Thymus (tissue), 11 donors: ENCODE measurements at regions not wholly inside any gene's neighbourhood (a gene's known extent, or its start where the extent isn't known, plus 50 kb on each side); places are given as distances from the start of the nearest gene placed in this dataset.

ENCODE experiments used
- DNase-seq, 9 donors: peaks; one replicate each; pipeline ENCODE4 v3.0.0-alpha.2; 2013; ENCODE audit warnings: low spot score in 9 of 9, low read depth in 6 of 9, missing footprints in 1 of 9
- H3K27ac ChIP-seq, 2 donors: one replicate each; pipeline ENCODE4 v1.5.1; 2013; ENCODE audit warnings: control low read depth in 1 of 2, low read depth in 1 of 2, low read length in 1 of 2, mild to moderate bottlenecking in 1 of 2, moderate library complexity in 1 of 2
- H3K27me3 ChIP-seq, 2 donors: one replicate each; pipeline ENCODE4 v1.5.1; 2013; ENCODE audit warnings: low read length in 1 of 2; ENCODE audit not compliant: control insufficient read depth in 2 of 2, insufficient read depth in 1 of 2
- H3K36me3 ChIP-seq, 2 donors: one replicate each; pipeline ENCODE4 v1.5.1; 2013; ENCODE audit warnings: low read length in 1 of 2, mild to moderate bottlenecking in 1 of 2, moderate library complexity in 1 of 2; ENCODE audit not compliant: control insufficient read depth in 2 of 2, insufficient read depth in 2 of 2
- H3K4me1 ChIP-seq, 2 donors: one replicate each; pipeline ENCODE4 v1.5.1; 2013; ENCODE audit warnings: low read length in 2 of 2; ENCODE audit not compliant: control insufficient read depth in 2 of 2, insufficient read depth in 2 of 2
- H3K4me3 ChIP-seq, 2 donors: one replicate each; pipeline ENCODE4 v1.5.1; 2013; ENCODE audit warnings: low read length in 2 of 2, control low read depth in 1 of 2, mild to moderate bottlenecking in 1 of 2
- H3K9me3 ChIP-seq, 2 donors: one replicate each; pipeline ENCODE4 v1.5.1; 2013; ENCODE audit warnings: low read length in 1 of 2, mild to moderate bottlenecking in 1 of 2; ENCODE audit not compliant: control insufficient read depth in 2 of 2, insufficient read depth in 1 of 2
- whole genome bisulfite sequencing: extraction: QIAGEN DNeasy Blood & Tissue Kit; methylation state at CpG from one replicate; pipeline ENCODE4 v1.1.7; 2013; 5-methylcytosine and 5-hydroxymethylcytosine counted together
- donor health status: healthy.

DNA sequence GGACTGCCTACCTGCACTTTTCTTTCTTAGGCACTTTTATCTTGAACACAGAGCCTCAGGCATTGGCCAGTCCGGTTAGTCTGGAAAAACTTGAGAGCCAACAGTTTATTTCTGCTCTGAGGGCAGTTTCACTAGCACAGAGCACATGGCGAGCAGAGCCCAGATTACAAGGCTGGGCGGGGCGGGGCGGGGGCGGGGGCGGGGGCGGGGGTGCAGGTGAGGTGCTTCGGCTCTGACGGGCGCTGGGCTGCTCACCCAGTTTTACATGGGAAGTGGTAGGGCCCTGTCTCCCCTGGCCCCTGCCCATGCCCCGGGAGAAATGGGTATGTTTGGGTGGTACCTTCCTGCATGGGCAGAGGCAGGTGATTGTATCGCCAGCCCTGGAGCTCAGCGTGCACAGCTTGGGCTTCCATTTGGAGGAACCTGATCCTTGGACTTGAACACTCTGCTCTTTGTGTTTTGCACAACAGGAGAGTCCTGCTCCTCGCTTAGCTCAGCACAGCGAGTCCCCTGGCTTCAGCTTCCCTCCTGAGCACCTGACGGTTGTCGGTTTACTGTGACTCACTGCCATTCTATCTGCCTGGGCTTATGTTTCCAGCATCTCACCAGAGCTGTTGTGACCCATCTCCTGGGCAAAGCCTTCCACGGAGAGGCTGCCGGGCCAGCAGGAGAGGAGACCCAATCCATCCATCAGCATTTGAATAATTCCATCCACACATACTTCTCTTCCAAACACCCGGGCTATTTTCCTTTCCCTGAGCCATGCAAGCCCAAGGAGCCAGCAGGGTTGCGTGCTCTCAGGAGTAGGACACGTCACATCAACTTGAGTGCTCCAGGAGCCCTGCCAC lies 108.5 kb downstream of the ARF6 start:
- no peaks in the 10 kb centered on the region for H3K27me3 ChIP-seq
- H3K4me1 ChIP-seq: peaks cover 41 to 54% of the 10 kb centered on the region in 2 donors
- peak overlapping the region; percentile 88 to 97 for H3K27ac ChIP-seq
- peak overlapping the region in 1 of 2 donors; percentile 4 for H3K4me3 ChIP-seq
- no peaks in the 10 kb centered on the region for H3K9me3 ChIP-seq
- 50% methylated on average over 23 of the region's 23 CpGs for WGBS
- peak in 5 of 9 donors; percentile 4 to 63 (median 34) for DNase-seq
- H3K36me3 ChIP-seq: no peaks in the 10 kb centered on the region

DNA sequence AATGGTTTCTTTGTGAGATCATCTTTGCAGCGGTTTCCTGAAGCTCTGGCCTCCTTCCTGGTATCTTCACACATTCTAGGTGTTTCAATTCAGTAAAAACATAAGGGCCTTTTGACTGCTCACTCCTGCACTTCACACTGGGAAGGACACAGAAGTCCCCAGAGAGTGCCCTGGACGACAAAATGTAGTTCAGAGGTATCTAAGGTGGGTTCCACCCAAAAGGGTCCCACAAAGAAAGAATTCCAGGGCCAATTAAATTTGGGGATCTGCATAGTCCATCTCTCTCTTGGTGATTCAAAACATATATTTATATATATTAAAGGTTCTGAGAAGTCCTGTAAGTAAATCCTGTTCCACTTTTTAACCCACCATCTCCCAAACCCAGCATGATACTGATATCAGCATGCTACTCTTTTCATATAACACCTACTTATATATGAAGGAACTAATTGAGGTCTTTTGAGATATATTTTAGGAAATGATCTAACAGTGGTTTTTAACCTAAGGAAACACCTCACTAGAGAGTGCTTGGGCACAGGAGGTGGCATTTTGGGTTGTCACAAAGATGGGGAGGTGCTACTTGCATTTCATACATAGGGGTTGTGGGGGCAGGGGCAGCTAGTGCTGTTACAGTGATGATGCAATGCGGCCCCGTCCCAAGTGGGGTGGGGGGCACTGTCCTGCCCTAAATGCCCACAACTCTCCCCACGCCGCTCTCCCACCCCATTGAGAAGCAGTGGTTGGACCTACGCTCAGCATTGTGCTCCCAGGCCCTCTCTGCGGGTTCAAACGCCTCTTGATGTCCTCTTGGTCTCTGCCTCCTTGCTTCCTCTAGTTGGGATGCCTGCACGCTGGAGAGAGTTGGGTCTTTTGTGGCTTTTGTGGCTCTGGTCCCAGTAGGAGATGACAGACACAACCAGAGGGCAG lies 109.4 kb downstream of the ARF6 start:
- DNase-seq: peak in 5 of 9 donors; percentile 11 to 75 (median 37)
- Histone ChIP-seq H3K27me3 (no peaks in the 10 kb centered on the region), H3K4me1 (peaks cover 41 to 57% of the 10 kb centered on the region in 2 donors), H3K36me3 (no peaks in the 10 kb centered on the region), H3K27ac (peak overlapping the region; percentile 82 to 88), H3K9me3 (no peaks in the 10 kb centered on the region), H3K4me3 (no peak overlapping the region)
- 80% methylated on average over 10 of the region's 10 CpGs for WGBS

DNA sequence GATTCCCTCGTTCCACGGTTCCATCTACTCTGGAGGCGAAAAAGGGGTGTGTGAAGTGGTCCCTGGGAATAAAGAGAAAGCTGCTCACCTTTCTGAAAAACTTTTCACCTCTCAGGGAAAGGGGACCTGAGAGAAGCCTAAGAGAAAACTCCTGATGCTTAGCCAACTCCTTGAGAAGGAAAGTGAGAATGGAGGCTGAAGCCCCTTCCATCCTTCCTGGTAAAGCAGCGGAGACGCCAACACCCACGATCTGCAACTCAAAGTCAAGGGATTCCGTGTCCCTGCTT lies 110.0 kb downstream of the ARF6 start:
- 39% methylated on average over 7 of the region's 7 CpGs for WGBS
- Histone ChIP-seq H3K4me1 (peaks cover 41 to 60% of the 10 kb centered on the region in 2 donors), H3K4me3 (peak overlapping the region; percentile 57 to 59)

DNA sequence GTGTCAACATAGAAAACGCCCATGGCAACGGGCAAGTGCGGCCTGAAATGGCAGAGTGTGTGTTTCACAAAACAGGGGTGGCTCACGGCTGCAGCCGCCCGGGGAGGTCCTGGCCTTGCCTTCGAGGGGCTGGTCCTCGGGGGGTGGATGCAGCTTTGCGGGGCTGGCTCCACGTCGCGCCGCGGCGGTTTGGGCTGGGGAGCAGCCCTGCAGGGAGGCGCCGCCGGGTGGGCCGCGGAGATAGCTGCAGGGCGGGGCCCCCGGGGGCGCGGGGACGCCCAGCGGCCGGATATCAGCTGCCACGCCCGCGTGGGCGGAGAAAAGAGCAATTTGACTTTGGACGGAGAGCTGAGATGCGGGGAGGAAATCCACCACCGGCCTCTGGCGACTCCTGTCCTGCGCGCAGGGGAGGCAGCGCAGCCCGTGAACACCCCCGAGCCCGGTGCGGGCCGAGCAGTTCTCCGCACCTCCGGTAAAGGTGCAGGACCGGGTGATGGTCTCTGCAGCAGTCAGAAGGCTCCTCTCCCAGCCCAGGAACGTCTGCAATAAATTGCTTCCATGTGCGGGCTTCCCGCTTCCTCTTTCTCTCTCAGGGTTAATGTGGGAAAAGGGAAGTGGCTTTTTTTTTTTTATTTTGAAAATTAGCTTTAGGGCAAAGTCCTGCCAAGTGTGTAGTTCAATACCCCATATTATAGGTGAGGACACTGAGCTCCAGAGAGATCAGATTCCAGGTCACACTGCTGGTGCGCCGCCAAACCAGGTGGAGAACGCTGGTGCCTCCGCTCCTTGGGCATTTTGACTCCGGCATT lies 110.5 kb downstream of the ARF6 start:
- H3K4me3 ChIP-seq: peak overlapping the region; percentile 57 to 59
- H3K27me3 ChIP-seq: no peaks in the 10 kb centered on the region
- H3K27ac ChIP-seq: peak overlapping the region; percentile 82 to 88
- peaks cover 41 to 63% of the 10 kb centered on the region in 2 donors for H3K4me1 ChIP-seq
- peak in 8 of 9 donors; percentile 26 to 85 (median 62) for DNase-seq
- H3K36me3 ChIP-seq: no peaks in the 10 kb centered on the region
- WGBS: 5% methylated on average over 54 of the region's 54 CpGs
- no peaks in the 10 kb centered on the region for H3K9me3 ChIP-seq

More for the DNA sequence above, 110.0 kb downstream of the ARF6 start:
- H3K27me3 ChIP-seq: no peaks in the 10 kb centered on the region
- H3K36me3 ChIP-seq: no peaks in the 10 kb centered on the region
- peak in 2 of 9 donors; percentile 4 to 31 for DNase-seq
- peak overlapping the region; percentile 82 to 88 for H3K27ac ChIP-seq
- H3K9me3 ChIP-seq: no peaks in the 10 kb centered on the region

DNA sequence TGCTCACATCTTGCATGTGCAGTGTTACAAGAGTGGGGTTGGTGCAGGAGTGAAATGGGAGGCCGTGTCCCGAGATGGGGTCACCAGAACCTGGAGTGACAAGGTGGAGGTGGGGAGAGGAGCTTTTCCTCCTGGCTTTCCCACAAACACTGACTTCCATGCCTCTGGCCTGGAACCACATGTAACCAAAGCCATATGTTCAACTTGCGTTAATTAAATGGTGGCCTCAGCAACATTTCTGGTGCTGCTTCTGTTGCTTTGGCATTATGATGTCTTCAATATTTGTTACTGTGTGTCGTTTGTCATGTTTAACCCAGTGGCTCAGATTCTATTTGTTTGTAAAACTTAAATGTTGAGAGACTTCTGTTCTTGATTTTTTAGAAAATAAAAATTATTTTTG lies 110.2 kb downstream of the VCPKMT start:
- 98% methylated on average over 4 of the region's 4 CpGs for WGBS
- peaks cover 19 to 47% of the 10 kb centered on the region in 2 donors for H3K4me1 ChIP-seq
- no peaks in the 10 kb centered on the region for H3K36me3 ChIP-seq
- no peak for DNase-seq
- no peak overlapping the region for H3K27ac ChIP-seq
- H3K4me3 ChIP-seq: no peak overlapping the region
- H3K27me3 ChIP-seq: no peaks in the 10 kb centered on the region
- H3K9me3 ChIP-seq: no peaks in the 10 kb centered on the region

DNA sequence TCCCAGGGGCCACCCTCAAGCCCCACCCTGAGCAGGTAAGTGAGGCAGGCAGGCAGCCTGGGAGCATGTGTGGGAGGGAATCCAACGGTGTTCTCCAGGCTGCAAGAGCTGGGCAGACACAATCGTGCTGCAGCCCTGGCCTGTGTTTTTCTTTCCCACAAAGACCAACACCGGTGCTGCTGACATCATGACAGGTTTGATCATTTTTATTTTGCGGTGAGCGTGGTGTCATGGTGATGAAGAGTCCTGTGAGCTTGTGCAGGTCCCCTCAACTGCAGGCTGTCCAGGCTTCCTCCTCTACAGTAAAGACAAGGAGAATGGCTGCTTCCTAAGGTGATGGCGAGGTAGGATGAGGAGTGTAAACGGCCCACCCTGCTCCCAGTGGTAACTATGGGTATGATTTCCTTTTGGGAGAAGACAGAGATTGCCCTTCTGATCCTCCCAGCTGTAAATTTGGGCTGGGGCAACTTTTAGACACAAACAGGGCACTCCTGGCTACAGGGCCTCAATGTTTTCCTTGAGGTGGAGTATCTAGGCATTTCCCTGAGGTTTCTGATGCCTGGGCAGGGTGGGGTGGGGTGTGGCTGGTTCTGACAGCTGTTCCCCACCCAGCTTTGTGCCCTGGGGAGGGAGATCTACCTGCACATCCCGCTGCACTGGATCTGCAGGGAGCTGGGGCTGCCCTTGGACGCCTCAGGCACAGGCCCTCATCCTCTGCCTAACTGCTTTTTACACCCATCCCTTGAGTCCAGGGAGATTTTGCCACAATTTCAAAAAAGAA lies 109.1 kb downstream of the VCPKMT start:
- no peaks in the 10 kb centered on the region for H3K9me3 ChIP-seq
- no peaks in the 10 kb centered on the region for H3K36me3 ChIP-seq
- WGBS: 82% methylated on average over 9 of the region's 9 CpGs
- H3K27me3 ChIP-seq: no peaks in the 10 kb centered on the region
- no peak overlapping the region for H3K4me3 ChIP-seq
- no peak for DNase-seq
- peaks cover 9 to 35% of the 10 kb centered on the region in 2 donors for H3K4me1 ChIP-seq
- no peak overlapping the region for H3K27ac ChIP-seq

DNA sequence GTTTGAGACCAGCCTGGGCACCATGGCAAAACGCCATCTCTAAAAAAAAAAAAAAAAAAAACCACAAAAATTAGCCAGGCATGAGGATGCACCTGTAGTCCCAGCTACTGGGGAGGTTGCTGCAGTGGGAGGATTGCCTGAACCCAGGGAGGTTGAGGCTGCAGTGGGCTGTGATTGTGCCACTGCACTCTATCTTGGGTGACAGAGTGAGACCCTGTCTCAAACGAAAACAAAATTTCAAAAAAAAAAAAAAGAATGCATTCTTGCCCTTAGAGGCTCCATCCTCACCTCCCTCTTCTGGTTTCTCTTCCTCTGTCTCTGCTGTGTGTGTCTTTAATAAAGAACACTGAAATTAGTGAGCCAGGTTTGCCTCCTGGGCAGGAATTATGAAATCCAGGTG lies 107.8 kb downstream of the VCPKMT start:
- Histone ChIP-seq H3K9me3 (no peaks in the 10 kb centered on the region), H3K4me3 (no peak overlapping the region), H3K4me1 (peaks cover 0 to 24% of the 10 kb centered on the region in 2 donors), H3K27me3 (no peaks in the 10 kb centered on the region), H3K27ac (no peak overlapping the region), H3K36me3 (no peaks in the 10 kb centered on the region)
- DNase-seq: no peak
- 9% methylated on average over 2 of the region's 2 CpGs for WGBS

DNA sequence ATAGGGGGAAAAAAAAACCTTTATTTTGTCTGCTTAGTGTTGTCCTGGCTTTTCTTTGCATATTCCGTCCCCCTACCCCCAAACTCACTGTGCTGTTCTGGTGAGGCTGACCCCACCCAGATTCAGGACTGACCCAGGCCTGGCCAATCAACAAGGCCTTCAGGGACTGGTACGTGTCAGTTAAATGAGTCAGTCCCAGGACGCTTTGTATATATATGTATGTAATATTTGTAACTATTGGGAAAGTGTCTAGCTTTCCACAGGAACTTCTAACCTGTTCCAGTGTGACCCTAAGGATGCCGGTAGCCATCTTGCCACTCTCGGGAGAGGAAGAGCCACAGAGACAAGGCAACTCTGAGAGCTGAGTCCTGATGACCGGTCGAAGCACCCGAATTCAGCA lies 107.4 kb downstream of the VCPKMT start:
- Histone ChIP-seq H3K36me3 (no peaks in the 10 kb centered on the region), H3K9me3 (no peaks in the 10 kb centered on the region), H3K27ac (no peak overlapping the region), H3K4me3 (no peak overlapping the region), H3K4me1 (peaks cover 0 to 20% of the 10 kb centered on the region in 2 donors), H3K27me3 (no peaks in the 10 kb centered on the region)
- no peak for DNase-seq
- 94% methylated on average over 8 of the region's 8 CpGs for WGBS
